ENCODE measurements at regions not wholly inside any gene's neighbourhood (a gene's known extent, or its start where the extent isn't known, plus 50 kb on each side); places are given as distances from the start of the nearest gene placed in this dataset.

GRCh38 chr2:78077633-78078032 lies 555.5 kb upstream of the LRRTM4 start:
- TF ChIP-seq POLR2A (IDR thresholded peaks at IDR 0.05; ENCODE audit: low read length) (no peak), GATA1 (IDR thresholded peaks at IDR 0.05; ENCODE audit: low read depth, low read length) (no peak)
